ENCODE measurements at regions not wholly inside any gene's neighbourhood (a gene's known extent, or its start where the extent isn't known, plus 50 kb on each side); places are given as distances from the start of the nearest gene placed in this dataset.

DNA sequence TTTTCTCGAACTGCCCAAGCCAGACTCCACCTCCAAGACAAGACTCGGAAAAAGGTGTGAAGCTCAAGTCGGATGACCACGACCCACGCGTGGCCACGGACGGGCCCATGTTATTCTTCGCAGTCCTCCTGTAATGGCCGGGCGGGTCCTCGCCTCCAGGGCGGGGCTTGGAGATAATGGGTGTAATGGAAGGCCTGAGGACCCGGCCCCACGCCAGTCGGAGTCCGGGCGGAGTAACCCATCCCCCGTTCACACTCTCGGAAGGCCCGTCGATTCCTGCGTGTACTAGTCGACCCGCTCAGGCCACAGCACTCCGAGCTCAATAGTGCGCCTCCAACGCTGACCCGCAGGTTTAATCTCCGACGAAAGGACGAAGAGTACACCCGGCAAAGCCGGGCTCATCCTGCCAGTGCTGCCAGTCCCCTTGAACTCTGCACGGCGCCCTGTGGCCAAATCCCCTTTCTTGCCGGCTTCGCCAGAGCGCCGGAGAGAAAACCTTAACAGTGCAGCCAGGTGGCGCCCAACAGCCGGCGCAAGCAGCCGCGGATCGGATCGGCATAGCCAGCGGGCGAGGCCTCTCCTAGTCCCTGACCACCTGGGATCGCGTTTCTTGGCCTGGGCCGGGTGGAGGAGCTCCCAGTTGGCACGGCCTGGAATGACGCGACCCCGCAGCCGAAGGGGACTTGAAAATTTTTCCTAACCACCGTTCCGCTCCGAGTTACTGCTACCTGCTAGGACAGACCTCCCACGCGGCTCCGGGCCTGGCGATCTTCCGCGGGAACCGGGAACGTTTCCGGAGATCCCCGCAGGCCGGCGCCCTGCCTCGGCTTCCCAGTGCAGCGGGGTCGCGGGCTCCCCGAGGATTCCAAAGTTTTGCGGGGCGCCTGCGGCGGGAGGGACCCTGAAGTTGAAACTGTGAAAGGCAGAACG is 762.0 kb downstream of the KCNJ18 start:
- no peak for TF ChIP-seq MXI1 (conservative IDR thresholded peaks at IDR 0.05; ENCODE audit: poor library complexity, severe bottlenecking)
- no peak for TF ChIP-seq CTCF (IDR thresholded peaks at IDR 0.05; ENCODE audit: poor library complexity, severe bottlenecking)
- no peak for TF ChIP-seq EP300 (conservative IDR thresholded peaks at IDR 0.05; ENCODE audit: poor library complexity, severe bottlenecking)
- no peak for TF ChIP-seq REST (IDR thresholded peaks at IDR 0.05; ENCODE audit: borderline replicate concordance)
- no peak for TF ChIP-seq EZH2 (IDR thresholded peaks at IDR 0.05; ENCODE audit: borderline replicate concordance, insufficient read depth, low read length, poor library complexity, severe bottlenecking)
